ENCODE measurements at regions not wholly inside any gene's neighbourhood (a gene's known extent, or its start where the extent isn't known, plus 50 kb on each side); places are given as distances from the start of the nearest gene placed in this dataset.
"Not testable (repeated sequence)": the region's sequence is repeated elsewhere in the genome, so short reads cannot be mapped to it uniquely, and the experiment has no call there.

DNA sequence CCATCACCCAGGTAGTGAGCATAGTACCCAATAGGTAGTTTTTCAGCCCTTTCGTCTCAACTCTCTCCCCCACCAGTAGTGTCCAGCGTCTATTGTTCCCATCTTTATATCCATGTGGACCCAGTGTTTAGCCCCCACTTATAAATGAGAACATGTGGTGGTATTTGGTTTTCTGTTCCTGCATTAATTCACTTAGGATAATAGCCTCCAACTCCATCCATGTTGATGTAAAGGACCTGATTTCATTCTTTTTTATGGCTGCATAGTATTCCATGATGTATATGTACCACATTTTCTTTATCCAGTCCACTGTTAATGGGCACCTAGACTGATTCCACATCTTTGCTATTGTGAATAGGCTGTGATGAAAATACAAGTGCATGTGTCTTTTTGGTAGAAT is 51.3 kb downstream of the NACA2 start:
- H3K9me1 ChIP-seq (ENCODE audit: insufficient read depth, low read length); dilution Hi-C loops (cut with HindIII; ENCODE audit: low sequenced_read_pairs, unreplicated experiment): not testable (repeated sequence)

More for the DNA sequence above, 51.3 kb downstream of the NACA2 start:
- BruUV-seq (replicated peaks); H3K23ac ChIP-seq (ENCODE audit: low read depth, low read length); intact Hi-C loops (cut with micrococcal nuclease); H3K4me3 ChIP-seq (ENCODE audit: insufficient read depth, low read depth, low read length); H3K79me1 ChIP-seq (ENCODE audit: low read depth in 1 of 2, low read length in 2 of 2); H3K9ac ChIP-seq (ENCODE audit: low read depth, low read length); DNase-seq; H3K27ac ChIP-seq (ENCODE audit: insufficient read depth, low read length); H4K8ac ChIP-seq (ENCODE audit: low read depth in 2 of 2, low read length in 2 of 2); POLR2A ChIA-PET (ENCODE audit: unreplicated experiment); H3K9me3 ChIP-seq (ENCODE audit: control insufficient read depth, insufficient read depth, low read length); H3K56ac ChIP-seq (ENCODE audit: extremely low read depth, insufficient read depth, low read length); H2BK5ac ChIP-seq (ENCODE audit: low read depth, low read length, poor library complexity, severe bottlenecking); H2AFZ ChIP-seq (replicated peaks; ENCODE audit: low read length, poor library complexity); H4K20me1 ChIP-seq (ENCODE audit: insufficient read depth, low read length); H3K27me3 ChIP-seq (ENCODE audit: control insufficient read depth, insufficient read depth, low read length); CTCF ChIA-PET; ATAC-seq (ENCODE audit: low read depth); H3K4me1 ChIP-seq (ENCODE audit: control insufficient read depth, insufficient read depth, low read length); H3K4me2 ChIP-seq (ENCODE audit: low read depth, low read length); H2AK5ac ChIP-seq (ENCODE audit: low read depth, low read length); H3K4ac ChIP-seq (ENCODE audit: low read depth, low read length); H4K91ac ChIP-seq (ENCODE audit: insufficient read depth, low read depth, low read length); H4K5ac ChIP-seq (ENCODE audit: low read depth, low read length); H3K36me3 ChIP-seq (ENCODE audit: control insufficient read depth, insufficient read depth, low read length); H2BK120ac ChIP-seq (ENCODE audit: low read depth, low read length); H2BK20ac ChIP-seq (ENCODE audit: low read depth, low read length); H3K14ac ChIP-seq (replicated peaks; ENCODE audit: low read depth, low read length); H3K18ac ChIP-seq (ENCODE audit: low read depth, low read length); H2BK15ac ChIP-seq (ENCODE audit: low read depth, low read length); in situ Hi-C loops (cut with MboI; ENCODE audit: low sequenced_read_pairs); H2AK9ac ChIP-seq (replicated peaks; ENCODE audit: low read depth, low read length, poor library complexity): not testable (repeated sequence)
- no CpG with 5 or more reads among the region's 2 CpGs for WGBS, 2 experiments (ENCODE audit: extremely low coverage in 2 of 2, insufficient read length in 1 of 2)

Measured in IMR-90 (cell line).